GM13976 (cell line): ENCODE measurements at regions not wholly inside any gene's neighbourhood (a gene's known extent, or its start where the extent isn't known, plus 50 kb on each side); places are given as distances from the start of the nearest gene placed in this dataset.

Experiments used
- DNase-seq: peaks from one replicate; pipeline ENCODE4 v3.0.0; 2012; ENCODE audit warnings: low spot score
- in situ Hi-C: fragments of 300-500 bp; cut with MboI; formaldehyde crosslinking; loops from one replicate; pipeline ENCODE4 v1.12.0; 2022; ENCODE audit warnings: low sequenced_read_pairs, mixed read lengths, inconsistent platforms; ENCODE audit not compliant: unreplicated experiment
- TF ChIP-seq, protein P1 (sequence below): IDR thresholded peaks from 2 replicates; pipeline ENCODE4 v1.5.1; 2012; ENCODE audit warnings: borderline replicate concordance, mild to moderate bottlenecking; ENCODE audit not compliant: insufficient read depth; ENCODE audit errors: extremely low read depth, missing control alignments, control extremely low read depth

- in situ Hi-C loops = no loop called here
- no peak for DNase-seq
- TF ChIP-seq, protein P1, sequence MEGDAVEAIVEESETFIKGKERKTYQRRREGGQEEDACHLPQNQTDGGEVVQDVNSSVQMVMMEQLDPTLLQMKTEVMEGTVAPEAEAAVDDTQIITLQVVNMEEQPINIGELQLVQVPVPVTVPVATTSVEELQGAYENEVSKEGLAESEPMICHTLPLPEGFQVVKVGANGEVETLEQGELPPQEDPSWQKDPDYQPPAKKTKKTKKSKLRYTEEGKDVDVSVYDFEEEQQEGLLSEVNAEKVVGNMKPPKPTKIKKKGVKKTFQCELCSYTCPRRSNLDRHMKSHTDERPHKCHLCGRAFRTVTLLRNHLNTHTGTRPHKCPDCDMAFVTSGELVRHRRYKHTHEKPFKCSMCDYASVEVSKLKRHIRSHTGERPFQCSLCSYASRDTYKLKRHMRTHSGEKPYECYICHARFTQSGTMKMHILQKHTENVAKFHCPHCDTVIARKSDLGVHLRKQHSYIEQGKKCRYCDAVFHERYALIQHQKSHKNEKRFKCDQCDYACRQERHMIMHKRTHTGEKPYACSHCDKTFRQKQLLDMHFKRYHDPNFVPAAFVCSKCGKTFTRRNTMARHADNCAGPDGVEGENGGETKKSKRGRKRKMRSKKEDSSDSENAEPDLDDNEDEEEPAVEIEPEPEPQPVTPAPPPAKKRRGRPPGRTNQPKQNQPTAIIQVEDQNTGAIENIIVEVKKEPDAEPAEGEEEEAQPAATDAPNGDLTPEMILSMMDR = no peak
These were observed 70.2 kb upstream of the CD93 start for GRCh38 chr20:23156170-23156841.

GRCh38 chr20:23155141-23155590 lies 69.0 kb upstream of the CD93 start:
- in situ Hi-C loops = no loop called here
- DNase-seq = no peak

DNA sequence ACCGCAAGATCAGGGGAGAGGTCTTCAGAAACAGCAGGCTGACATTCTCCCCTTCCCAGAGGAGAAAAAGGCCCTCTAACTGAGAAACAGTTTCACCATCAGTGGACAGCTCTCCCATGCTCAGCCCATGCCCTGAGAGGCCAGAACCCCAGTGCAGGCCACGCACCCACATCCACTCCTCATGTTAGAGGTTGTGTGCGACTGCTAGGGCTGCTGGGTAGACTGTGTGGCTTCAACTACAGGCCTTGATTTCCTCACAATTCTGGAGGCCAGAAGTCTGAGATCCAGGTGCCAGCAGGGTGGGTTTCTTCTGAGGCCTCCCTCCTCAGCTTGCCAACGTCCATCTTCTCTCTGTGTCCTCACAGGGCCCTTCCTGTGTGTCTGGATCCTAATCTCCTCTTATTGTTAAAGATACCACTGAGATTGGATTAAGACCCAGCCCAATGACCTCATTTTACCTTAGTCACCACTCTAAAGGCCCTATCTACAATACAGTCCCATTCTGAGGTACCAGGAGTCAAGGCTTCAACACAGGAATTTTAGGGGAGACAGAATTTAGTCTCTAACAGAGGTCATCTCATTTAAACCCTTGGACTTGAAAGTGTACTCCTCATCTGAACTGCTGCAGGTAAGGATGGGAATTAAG lies 67.7 kb upstream of the CD93 start:
- no peak for DNase-seq
- in situ Hi-C loops = no loop called here

More at GRCh38 chr20:23155141-23155590, 69.0 kb upstream of the CD93 start:
- TF ChIP-seq, protein P1 = no peak

DNA sequence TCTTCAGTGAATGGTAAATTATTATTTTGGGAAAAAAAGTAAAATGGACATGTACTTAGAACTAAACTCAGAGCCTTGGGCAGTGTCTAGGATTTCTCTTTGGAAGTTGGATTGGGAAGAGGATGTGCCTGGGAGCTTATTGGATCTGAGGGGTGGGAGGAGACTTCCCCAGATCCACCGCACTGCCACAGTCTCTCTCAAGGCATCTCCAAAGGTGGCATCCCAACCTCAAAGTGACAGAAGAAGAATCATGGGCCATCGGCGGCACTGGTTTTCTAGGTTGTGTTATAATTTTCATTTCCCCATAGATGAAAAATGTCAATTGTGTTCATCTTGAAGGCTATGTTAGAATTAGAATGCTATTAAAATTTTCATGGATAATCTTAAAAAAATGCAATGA lies 66.8 kb upstream of the CD93 start:
- in situ Hi-C loops = no loop called here
- TF ChIP-seq, protein P1 = no peak
- no peak for DNase-seq

More for the DNA sequence above, 67.7 kb upstream of the CD93 start:
- TF ChIP-seq, protein P1 = no peak

DNA sequence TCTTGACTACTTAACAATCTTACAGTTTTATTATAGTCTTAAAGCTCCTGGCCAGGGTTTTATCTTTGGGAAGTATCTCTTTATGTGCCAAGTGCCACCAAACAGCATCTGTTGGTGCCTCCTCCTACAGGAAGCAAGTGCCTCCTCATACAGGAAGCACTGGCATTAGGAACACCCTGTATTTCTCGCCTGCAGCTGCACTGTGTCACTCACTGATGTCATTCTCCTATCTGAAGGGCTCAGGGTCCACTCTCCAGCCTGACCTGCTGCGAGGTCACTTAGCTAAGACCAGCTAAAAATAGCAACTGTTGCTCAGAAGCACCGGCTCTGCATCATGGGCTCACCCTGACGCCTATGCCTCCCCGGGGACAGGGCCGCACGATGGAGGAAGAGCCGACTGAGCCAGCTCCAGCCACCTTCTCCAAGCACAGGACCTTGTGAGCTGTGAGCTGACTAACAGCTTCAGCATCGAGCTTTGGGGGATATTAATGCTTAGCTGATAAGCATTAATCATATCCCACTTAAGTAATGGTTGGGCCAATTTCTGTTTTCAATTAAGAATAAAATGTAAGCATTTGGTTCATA lies 66.3 kb upstream of the CD93 start:
- DNase-seq = no peak
- TF ChIP-seq, protein P1 = no peak
- in situ Hi-C loops = no loop called here

DNA sequence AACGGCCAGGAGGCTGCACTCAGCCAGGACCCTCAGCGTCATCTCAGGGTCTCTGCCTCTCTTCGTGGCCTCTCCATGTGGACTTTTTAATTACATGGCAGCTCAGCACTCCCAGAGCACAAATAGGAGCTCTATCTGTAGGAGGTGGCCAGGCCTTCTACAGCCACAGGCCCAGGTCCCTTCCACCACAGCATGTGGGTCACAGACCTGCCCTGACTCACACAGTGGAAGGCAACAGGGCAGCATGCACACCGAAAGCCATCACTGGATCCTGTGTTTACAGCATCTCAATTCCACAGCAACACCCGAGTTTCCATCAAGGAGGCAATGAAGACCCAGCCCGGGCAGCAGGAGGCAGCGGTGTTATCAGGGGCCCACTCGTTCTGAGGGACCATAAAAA lies 65.8 kb upstream of the CD93 start:
- no peak for DNase-seq
- in situ Hi-C loops = no loop called here
- TF ChIP-seq, protein P1 = no peak
